Ascending aorta (tissue), 2 donors: ENCODE measurements at regions not wholly inside any gene's neighbourhood (a gene's known extent, or its start where the extent isn't known, plus 50 kb on each side); places are given as distances from the start of the nearest gene placed in this dataset.

Experiments used
- DNase-seq, 2 donors: peaks; one replicate each; pipeline ENCODE4 v3.0.0-alpha.2; 2019; ENCODE audit warnings: low spot score in 2 of 2
- H3K27ac ChIP-seq, 2 donors: fragments of 200-600 bp; sonication (generic); one replicate each; pipeline ENCODE4 v1.5.1; 2016 to 2017; ENCODE audit warnings: mild to moderate bottlenecking in 1 of 2
- H3K27me3 ChIP-seq: fragments of 200-600 bp; sonication (generic); one replicate; pipeline ENCODE4 v1.5.1; 2017
- H3K36me3 ChIP-seq, 2 donors: fragments of 200-600 bp; sonication (generic); one replicate each; pipeline ENCODE4 v1.5.1; 2016
- H3K4me1 ChIP-seq, 2 donors: fragments of 200-600 bp; sonication (generic); one replicate each; pipeline ENCODE4 v1.5.1; 2016 to 2017; ENCODE audit warnings: mild to moderate bottlenecking in 1 of 2
- H3K4me3 ChIP-seq, 2 donors: fragments of 200-600 bp; sonication (generic); one replicate each; pipeline ENCODE4 v1.5.1; 2016 to 2017; ENCODE audit warnings: mild to moderate bottlenecking in 1 of 2
- H3K9me3 ChIP-seq, 2 donors: fragments of 200-600 bp; sonication (generic); one replicate each; pipeline ENCODE4 v1.5.1; 2016
- intact Hi-C: fragments of 100-400 bp; cut with DNase I; formaldehyde crosslinking; loops from one replicate; pipeline ENCODE4 v1.15.1; 2023
- TF ChIP-seq, protein P1 (sequence below), 3 experiments: fragments of 200-600 bp in 2 of 3; fragments of 450-650 bp in 1 of 3; sonication (generic) in 2 of 3; IDR thresholded peaks; one replicate each; pipeline ENCODE4 v1.5.1; 2016 to 2019; ENCODE audit warnings: antibody characterized with exemption in 3 of 3, mild to moderate bottlenecking in 1 of 3, moderate library complexity in 1 of 3

DNA sequence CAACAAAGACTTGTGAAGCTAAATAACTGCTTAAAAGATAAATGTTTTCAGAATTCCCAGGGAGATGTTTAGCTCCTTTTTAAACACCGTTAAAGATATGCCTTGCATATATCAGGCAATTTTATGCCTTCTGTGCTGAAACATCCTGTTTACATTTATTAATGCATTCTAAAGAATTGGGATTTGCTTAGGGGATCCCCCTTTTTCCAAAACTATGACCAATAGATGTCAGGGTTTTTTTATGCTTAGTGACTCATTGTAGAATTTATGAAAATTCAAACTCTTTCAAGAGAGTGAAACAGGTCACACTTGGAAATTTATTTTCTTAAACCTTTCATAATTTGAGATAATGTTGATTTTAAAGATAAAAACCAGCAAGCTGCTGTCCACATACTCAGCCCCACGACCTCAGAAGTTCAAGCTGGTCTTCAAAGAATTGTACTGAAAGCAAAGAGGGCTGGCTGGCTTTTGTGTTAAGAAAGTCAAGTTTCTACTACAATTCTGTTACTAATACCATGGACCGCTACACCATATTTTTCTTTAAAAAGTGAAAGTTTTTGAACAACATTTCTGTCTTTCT is 411.8 kb downstream of the ETV1 start:
- no peaks in the 10 kb centered on the region for H3K36me3 ChIP-seq
- no peaks in the 10 kb centered on the region for H3K9me3 ChIP-seq
- no peaks in the 10 kb centered on the region for H3K27me3 ChIP-seq
- no peak for DNase-seq
- no peak overlapping the region for H3K27ac ChIP-seq
- H3K4me3 ChIP-seq: no peak overlapping the region
- intact Hi-C loops: no loop called here
- TF ChIP-seq, protein P1, sequence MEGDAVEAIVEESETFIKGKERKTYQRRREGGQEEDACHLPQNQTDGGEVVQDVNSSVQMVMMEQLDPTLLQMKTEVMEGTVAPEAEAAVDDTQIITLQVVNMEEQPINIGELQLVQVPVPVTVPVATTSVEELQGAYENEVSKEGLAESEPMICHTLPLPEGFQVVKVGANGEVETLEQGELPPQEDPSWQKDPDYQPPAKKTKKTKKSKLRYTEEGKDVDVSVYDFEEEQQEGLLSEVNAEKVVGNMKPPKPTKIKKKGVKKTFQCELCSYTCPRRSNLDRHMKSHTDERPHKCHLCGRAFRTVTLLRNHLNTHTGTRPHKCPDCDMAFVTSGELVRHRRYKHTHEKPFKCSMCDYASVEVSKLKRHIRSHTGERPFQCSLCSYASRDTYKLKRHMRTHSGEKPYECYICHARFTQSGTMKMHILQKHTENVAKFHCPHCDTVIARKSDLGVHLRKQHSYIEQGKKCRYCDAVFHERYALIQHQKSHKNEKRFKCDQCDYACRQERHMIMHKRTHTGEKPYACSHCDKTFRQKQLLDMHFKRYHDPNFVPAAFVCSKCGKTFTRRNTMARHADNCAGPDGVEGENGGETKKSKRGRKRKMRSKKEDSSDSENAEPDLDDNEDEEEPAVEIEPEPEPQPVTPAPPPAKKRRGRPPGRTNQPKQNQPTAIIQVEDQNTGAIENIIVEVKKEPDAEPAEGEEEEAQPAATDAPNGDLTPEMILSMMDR (IDR thresholded peaks at IDR 0.05): no peak
- H3K4me1 ChIP-seq: no peaks in the 10 kb centered on the region

DNA sequence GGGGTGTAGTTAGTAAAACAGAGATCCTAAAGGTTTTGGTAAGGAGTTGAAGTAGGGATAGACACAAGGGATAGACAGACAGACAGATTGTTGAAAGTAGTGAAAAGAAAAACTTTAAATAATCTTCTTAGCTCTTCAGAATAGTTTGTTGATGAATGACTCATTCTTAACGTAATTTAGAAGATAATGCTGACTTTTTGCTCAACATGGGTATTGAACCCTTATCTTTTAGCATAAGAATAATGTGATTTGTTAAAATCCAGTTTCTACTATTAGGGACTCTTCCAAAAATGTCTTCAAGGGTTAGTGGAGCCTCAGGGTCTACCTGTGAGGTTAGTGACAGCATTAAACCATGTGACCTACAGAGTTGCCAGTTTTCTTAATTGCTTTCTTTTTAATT is 411.2 kb downstream of the ETV1 start:
- no peak for DNase-seq
- intact Hi-C loops: no loop called here
- Histone ChIP-seq H3K27ac (no peak overlapping the region), H3K27me3 (no peaks in the 10 kb centered on the region), H3K9me3 (no peaks in the 10 kb centered on the region), H3K4me3 (no peak overlapping the region), H3K36me3 (no peaks in the 10 kb centered on the region), H3K4me1 (no peaks in the 10 kb centered on the region)
- TF ChIP-seq, protein P1 (IDR thresholded peaks at IDR 0.05): no peak

DNA sequence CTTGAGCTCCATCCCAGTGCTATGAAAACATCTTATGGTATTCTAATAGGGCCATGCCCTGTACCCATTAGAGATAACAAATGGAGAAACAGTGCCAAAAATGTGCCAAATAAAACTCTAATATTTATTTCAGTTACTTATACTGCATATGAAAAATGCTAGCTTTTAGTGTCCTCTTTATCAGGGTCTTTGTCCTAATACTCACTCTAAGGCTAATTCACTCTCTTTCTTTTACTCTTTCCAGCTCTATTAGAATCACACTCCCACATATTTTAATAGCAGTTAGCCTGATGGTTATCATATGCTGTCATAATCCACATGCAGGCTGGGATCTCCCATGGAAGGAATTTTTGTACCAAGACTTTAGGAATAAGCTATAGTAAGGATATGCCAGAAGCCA is 408.4 kb downstream of the ETV1 start:
- H3K36me3 ChIP-seq: no peaks in the 10 kb centered on the region
- no peaks in the 10 kb centered on the region for H3K27me3 ChIP-seq
- no peak overlapping the region for H3K27ac ChIP-seq
- no peak for DNase-seq
- no peaks in the 10 kb centered on the region for H3K4me1 ChIP-seq
- no peak overlapping the region for H3K4me3 ChIP-seq
- TF ChIP-seq, protein P1 (IDR thresholded peaks at IDR 0.05): no peak
- intact Hi-C loops: no loop called here
- H3K9me3 ChIP-seq: no peaks in the 10 kb centered on the region

DNA sequence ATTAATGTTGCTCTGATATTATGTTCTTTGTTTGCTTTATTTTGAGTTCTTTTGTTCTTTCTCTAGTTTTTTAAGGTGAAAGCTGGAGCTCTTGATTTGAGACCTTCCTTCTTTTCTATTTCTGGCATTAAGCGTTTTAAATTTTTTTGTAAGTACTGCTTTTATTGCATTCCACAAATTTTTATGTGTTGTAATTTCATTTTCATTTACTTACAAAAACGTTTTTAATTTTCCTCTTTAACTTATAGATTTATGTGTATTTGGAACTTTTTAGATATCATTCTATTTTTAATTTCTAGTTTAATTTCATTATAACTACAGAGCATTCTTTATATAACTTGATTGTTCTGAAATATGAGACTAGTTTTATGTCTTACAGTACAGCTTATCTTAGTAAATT is 395.6 kb downstream of the ETV1 start:
- Histone ChIP-seq H3K9me3 (no peaks in the 10 kb centered on the region), H3K27ac (no peak overlapping the region), H3K4me3 (no peak overlapping the region), H3K36me3 (no peaks in the 10 kb centered on the region), H3K27me3 (no peaks in the 10 kb centered on the region), H3K4me1 (no peaks in the 10 kb centered on the region)
- DNase-seq: no peak
- intact Hi-C loops: no loop called here
- TF ChIP-seq, protein P1 (IDR thresholded peaks at IDR 0.05): no peak

DNA sequence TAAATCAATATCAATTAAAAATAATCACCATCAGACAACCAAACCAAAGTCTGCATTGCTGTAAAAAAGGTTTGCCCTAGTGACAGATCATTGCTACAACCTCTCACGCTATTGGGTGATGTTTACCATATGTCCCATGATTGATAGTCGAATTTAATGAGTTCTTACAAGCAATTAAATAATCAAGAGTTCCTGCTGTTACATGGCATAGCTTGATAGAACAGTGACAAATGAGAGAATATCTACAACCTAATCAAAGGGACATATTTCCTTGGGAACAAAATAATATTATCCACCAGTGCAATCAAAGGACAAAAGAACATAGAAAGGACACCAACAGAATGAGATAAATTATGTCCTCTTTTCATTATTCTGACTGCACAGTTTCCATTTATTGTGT is 387.4 kb downstream of the ETV1 start:
- Histone ChIP-seq H3K27ac (no peak overlapping the region), H3K36me3 (no peaks in the 10 kb centered on the region), H3K27me3 (no peaks in the 10 kb centered on the region), H3K9me3 (no peaks in the 10 kb centered on the region), H3K4me3 (no peak overlapping the region), H3K4me1 (no peaks in the 10 kb centered on the region)
- DNase-seq: no peak
- TF ChIP-seq, protein P1 (IDR thresholded peaks at IDR 0.05): no peak
- intact Hi-C loops: no loop called here

DNA sequence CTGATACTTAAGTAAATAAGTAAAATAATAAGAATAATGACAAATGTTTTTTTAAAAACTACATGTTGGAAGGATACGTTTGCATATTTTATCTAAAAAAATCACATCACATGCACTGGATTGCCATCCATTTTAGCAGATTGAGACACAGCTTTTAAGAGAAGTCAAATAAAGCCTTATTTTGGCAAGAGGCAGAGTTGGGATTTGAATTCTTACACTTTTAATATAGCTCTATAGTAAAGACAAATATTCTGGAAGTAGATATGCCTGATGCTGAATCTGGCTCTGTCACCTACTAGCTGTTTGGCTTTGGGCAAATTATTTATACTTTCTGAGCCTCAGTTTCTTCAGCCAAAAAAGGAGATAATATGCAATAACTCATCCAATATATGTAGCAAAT is 386.4 kb downstream of the ETV1 start:
- no peak overlapping the region for H3K4me3 ChIP-seq
- TF ChIP-seq, protein P1 (IDR thresholded peaks at IDR 0.05): no peak
- no peaks in the 10 kb centered on the region for H3K4me1 ChIP-seq
- no peaks in the 10 kb centered on the region for H3K9me3 ChIP-seq
- no peak for DNase-seq
- H3K27ac ChIP-seq: no peak overlapping the region
- H3K36me3 ChIP-seq: no peaks in the 10 kb centered on the region
- intact Hi-C loops: no loop called here
- no peaks in the 10 kb centered on the region for H3K27me3 ChIP-seq
